NCI-H524 (cell line): ENCODE measurements at regions not wholly inside any gene's neighbourhood (a gene's known extent, or its start where the extent isn't known, plus 50 kb on each side); places are given as distances from the start of the nearest gene placed in this dataset.
A peak's percentile ranks its signal among the peaks of the same experiment; 100 is the strongest.

Experiments used
- DNase-seq, 2 experiments: peaks; one replicate each; lab custom pipeline; 2025; lab: John Stamatoyannopoulos, UW

- DNase-seq: no peak
These were observed 167.5 kb downstream of the SOCS6 start for GRCh38 chr18:70456376-70456775.

DNA sequence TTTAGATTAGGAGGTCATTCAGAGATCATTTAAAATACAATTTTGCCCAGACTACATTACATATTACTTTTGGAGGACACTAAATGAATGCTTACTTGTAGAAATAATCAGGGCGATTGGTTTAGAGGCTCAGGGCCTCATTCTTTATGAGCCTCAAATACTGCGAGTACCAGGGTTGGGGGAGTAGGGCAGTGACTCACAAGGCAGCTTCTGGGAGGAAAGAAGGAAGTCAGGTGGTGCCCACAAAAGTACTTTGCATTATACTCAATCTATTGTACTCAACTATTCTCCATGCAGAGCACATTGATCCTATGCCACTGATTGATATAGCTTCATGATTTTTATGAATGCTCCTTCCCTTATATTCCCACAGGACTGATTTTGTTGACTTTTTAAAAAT, 166.9 kb downstream of the SOCS6 start:
- no peak for DNase-seq

DNA sequence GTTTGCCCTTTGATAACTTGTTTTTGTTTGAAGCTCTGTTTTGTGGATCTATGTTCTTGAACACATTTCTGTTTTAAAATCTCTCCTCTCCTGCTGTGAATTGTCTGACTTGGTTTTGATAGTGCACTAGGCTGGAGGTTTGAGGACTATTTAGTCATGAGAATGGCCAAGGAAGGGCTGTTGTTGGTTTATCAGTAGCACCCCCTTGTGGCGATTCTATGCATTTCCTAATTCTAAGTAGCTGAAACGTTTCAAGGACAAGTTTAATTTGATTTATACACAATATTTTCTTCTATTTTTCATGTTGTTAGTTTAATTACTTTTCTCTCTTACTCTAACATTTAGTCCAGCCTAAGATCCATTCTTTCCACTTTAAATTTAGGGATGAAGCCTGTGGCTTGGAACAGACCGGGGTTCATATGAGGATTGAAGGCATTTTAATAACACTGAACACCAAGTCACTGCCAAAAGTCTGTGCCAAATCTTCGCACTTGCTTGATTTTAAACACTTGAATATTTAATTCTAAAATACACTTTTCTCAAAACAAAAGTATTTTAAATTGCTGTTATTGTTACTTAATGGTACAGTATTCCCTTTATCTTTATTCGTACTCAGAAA, 166.0 kb downstream of the SOCS6 start:
- DNase-seq: peak in 1 of 2 experiments; percentile 49

- DNase-seq: no peak
These were observed 164.4 kb downstream of the SOCS6 start for GRCh38 chr18:70453058-70453775.

- no peak for DNase-seq
These were observed 163.7 kb downstream of the SOCS6 start for GRCh38 chr18:70452501-70452900.

- DNase-seq: peak in 1 of 2 experiments; percentile 6
These were observed 161.8 kb downstream of the SOCS6 start for GRCh38 chr18:70450426-70451253.

- no peak for DNase-seq
These were observed 159.7 kb downstream of the SOCS6 start for GRCh38 chr18:70448588-70448987.

- DNase-seq: no peak
These were observed 157.2 kb downstream of the SOCS6 start for GRCh38 chr18:70446063-70446462.

GRCh38 chr18:70442933-70443332, 154.1 kb downstream of the SOCS6 start:
- DNase-seq: no peak

- DNase-seq: no peak
These were observed 144.1 kb downstream of the SOCS6 start for GRCh38 chr18:70432804-70433400.

GRCh38 chr18:70431203-70431624, 142.4 kb downstream of the SOCS6 start:
- DNase-seq: no peak

DNA sequence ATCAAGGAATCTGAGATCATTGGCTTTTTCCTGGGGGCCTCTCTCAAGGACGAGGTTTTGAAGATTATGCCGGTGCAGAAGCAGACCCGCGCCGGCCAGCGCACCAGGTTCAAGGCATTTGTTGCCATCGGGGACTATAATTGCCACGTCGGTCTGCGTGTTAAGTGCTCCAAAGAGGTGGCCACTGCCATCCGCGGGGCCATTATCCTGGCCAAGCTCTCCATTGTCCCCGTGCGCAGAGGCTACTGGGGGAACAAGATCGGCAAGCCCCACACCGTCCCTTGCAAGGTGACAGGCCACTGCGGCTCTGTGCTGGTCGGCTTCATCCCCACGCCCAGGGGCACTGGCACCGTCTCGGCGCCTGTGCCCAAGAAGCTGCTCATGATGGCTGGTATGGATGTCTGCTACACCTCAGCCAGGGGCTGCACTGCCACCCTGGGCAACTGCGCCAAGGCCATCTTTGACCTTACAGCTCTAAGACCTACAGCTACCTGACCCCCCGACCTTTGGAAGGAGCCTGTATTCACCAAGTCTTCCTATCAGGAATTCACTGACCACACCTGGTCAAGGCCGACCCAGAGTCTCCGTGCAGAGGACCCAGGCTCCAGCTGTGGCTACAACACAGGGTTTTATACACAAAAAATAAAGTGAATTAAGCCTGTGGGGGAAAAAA, 141.8 kb downstream of the SOCS6 start:
- DNase-seq: no peak

DNA sequence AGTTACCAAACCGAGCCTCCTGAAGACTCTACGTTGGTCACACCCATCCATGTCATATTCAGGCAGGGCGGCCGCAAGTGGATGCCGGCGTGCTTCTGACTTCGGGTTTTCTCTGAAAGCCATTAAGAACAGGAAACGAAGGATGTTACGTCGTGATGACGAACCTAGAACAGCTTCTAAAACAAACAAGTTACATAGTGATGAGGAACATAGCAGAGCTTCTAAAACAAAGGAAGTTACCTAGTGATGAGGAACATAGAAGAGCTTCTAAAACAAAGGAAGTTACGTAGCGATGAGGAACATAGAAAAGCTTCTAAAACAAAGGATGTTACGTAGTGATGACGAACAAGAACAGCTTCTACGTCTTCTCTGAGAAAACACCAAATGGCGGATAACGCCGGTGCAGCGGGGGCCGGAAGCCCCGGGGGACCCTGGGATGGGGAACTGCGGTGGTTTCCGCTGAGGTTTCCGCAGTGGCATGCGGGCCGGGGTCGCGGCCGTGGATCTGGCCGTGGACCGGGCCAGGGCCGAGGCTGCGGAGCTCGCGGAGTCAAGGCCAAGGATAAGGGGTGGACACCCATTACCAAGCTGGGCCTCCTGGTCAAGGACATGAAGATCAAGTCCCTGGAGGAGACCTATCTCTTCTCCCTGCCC, 141.1 kb downstream of the SOCS6 start:
- DNase-seq: no peak

DNA sequence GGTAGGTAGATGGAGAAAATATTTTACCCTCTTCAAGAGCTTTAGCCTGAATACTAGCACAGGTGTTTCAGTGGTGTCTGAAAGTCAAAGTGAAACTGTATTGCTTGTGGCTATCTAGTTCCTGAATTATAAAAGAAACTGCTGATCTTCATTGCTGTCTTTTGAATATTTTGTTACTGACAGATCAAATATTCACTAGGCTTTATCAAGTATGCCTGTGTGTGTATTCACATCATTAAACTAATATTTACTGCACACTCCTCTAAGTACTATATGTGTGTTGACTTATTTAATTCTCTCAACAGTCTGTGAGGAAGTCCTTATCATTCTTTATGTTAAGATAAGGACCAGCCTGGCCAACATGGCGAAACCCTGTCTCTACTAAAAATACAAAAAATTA, 139.6 kb downstream of the SOCS6 start:
- no peak for DNase-seq

DNA sequence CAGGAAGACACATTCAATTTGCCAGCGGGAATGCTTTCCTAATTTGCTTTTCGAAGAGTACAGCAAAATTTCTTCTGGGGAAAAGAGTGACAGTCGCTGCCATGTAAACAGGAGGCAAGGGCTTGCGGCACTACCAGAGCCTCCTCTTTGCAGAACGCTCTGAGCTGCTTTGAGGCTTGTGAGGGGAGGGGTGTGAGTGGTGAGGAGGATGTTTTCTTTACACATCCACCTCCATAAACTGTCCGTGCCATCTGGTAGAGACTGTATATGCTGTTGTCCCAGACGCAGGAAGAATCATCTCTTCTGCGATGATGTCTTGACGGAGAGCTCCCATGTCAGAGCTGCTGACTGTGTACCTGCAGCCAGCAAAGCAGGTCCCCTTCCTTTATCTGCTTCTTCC, 138.0 kb downstream of the SOCS6 start:
- no peak for DNase-seq

- no peak for DNase-seq
These were observed 136.4 kb downstream of the SOCS6 start for GRCh38 chr18:70425236-70425635.

DNA sequence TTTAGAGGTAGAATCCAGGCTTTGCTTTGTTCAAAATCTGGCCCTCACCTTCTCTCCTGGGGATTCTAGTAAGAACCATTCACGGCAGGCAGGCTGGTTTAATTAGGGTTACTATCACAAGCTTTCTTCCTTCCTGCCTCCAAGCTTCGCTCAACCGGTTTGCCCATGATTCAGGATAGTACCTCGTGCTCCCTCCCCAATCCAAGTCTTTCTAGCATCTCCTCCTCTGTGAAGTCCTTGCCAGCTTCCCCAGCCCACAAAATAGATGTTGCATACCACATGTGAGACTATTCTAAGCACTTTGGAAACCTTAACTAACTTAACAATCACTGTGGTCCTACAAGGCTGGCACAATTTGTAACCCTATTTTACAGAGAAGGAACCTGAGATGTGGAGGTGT, 135.1 kb downstream of the SOCS6 start:
- DNase-seq: no peak

DNA sequence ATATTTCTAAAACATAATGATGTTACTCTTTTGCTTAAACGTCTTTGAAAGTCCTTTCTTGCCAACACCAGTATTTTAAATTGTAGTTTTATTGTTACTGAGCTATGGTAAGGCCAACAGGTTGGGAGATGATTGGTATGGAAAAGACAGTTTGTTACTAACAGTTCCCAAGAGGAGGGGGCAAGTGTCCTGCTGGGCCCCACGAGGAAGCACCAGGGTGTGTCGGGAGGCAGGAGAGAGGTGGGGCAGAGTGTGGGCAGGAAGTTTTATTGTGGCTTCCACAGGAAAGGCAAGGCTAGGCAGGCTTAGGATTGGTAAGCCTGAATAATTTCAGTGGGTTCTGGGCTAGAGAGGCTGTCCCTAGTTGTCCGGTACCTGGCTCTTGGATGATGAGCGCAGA, 134.3 kb downstream of the SOCS6 start:
- DNase-seq: no peak

DNA sequence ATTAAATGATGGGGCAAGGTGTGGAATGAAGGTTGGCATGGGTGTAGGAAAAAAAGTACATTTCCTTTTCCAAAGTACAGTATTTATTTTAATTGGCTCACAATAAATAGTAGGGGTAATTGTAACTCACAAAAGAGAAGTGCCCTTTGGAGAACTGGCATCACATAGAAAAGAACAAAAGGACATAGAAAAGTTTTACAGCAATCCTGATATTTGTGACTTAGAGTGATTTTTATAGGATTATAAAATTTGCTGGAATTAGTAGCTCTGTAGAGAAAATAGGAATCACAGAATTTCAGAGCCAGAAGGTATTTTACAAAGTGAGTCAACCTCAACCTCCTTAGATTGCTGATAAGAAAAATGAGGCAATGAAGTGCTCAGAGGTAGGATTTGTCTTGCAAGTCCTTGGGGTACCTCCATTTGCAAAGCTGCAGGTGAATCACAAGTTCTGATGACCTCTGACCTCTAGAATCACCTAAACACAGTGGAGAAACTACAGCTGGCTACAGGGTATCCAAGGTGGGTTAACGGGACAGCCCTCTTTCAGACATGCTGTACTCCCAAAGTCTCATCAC, 133.6 kb downstream of the SOCS6 start:
- no peak for DNase-seq

GRCh38 chr18:70421471-70422390, 132.9 kb downstream of the SOCS6 start:
- DNase-seq: peak in 1 of 2 experiments; percentile 59
